ENCODE measurements at regions not wholly inside any gene's neighbourhood (a gene's known extent, or its start where the extent isn't known, plus 50 kb on each side); places are given as distances from the start of the nearest gene placed in this dataset.

DNA sequence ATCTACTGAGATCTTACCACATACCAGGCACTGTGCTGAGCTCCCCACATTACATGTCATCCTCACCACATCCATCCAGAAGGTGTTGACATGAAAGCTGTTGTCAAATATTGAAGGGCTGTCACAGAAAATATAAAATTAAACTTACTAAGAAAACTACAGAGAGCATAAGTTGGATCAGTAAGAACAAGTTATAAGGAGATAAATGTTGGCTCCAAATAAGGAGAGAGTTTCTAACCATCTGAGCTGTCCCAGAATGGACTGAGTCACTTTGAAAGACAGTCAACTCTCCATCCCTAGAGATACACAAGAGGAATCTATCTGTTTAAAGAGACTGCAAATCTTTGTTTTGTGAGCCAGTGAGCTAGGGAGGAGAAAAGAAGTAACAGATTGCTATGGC lies 169.8 kb downstream of the DRD1 start:
- TF ChIP-seq, protein P1, sequence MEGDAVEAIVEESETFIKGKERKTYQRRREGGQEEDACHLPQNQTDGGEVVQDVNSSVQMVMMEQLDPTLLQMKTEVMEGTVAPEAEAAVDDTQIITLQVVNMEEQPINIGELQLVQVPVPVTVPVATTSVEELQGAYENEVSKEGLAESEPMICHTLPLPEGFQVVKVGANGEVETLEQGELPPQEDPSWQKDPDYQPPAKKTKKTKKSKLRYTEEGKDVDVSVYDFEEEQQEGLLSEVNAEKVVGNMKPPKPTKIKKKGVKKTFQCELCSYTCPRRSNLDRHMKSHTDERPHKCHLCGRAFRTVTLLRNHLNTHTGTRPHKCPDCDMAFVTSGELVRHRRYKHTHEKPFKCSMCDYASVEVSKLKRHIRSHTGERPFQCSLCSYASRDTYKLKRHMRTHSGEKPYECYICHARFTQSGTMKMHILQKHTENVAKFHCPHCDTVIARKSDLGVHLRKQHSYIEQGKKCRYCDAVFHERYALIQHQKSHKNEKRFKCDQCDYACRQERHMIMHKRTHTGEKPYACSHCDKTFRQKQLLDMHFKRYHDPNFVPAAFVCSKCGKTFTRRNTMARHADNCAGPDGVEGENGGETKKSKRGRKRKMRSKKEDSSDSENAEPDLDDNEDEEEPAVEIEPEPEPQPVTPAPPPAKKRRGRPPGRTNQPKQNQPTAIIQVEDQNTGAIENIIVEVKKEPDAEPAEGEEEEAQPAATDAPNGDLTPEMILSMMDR (IDR thresholded peaks at IDR 0.05; ENCODE audit: low read length) = no peak
- no peak for TF ChIP-seq EZH2 (IDR thresholded peaks at IDR 0.05; ENCODE audit: borderline replicate concordance, low read length)

Measured in OCI-LY1 (cell line).